ENCODE measurements at regions not wholly inside any gene's neighbourhood (a gene's known extent, or its start where the extent isn't known, plus 50 kb on each side); places are given as distances from the start of the nearest gene placed in this dataset.
"Not testable (repeated sequence)": the region's sequence is repeated elsewhere in the genome, so short reads cannot be mapped to it uniquely, and the experiment has no call there.

DNA sequence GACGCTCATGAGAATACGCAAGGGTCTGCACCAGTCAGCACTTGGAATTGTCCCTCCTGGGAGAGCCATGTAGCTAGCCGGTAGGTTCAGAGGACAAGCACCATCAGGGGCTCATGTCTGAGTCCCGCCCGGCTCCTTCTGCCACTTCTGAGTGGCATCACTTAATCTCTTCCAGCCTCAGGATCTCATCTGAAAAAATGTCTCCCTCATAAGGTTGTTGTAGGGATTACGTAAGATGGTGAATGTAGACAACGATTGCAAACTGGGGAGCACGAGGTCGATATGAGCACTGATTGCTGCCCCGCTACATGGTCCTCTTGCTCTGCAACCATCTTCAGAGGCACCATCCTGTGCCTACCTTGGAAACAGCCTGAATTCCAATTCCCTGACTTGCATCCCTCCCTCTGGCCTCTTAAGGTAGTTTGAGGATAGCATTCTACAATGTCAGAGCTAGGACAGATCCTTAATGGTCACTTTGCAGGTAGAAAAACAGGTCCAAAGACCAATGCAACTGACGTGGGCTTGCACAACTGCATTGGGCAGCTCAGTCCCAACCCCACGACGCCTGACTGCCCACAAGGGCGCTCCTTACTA lies 115.8 kb upstream of the TMEM45B start:
- DNase-seq, result no peak

DNA sequence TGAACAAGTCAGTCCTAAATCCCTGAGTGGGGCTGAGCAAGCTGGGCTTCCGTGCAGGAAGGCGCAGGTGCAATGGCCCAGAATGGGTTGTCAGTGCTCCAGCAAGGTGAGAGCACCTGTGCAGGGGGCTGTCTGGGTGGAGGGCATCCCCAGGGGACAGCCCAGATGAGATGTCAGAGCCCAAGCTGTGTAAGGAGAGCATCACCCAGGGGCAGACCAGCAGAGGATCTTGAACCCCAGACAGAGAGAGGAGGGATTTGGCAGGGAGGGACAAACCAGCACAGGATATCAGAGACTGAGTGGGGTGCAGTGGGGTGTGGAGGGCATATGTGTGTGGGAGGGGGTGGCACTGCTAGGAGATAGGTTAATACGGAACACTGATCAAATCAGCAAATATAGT lies 114.9 kb upstream of the TMEM45B start:
- no peak for DNase-seq

DNA sequence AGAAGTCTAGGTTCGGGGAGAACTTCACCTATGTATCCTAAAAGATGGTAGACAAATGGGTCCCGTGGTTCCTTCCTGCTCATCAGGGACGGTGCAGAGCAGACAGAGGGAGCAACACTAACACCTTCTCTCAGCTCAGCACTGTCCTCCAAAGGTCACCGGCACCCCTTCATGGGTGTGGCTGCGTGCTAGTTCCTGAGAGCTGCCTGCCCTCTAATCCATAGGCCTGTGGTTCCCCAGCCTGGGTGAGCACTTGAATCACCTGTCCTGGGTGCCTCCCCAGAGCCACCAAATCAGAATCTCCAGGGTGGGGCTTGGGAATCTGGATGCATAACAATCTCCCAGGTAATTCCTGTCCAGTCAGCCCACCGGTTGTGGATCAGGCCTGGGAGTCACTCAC lies 113.9 kb upstream of the TMEM45B start:
- no peak for DNase-seq

DNA sequence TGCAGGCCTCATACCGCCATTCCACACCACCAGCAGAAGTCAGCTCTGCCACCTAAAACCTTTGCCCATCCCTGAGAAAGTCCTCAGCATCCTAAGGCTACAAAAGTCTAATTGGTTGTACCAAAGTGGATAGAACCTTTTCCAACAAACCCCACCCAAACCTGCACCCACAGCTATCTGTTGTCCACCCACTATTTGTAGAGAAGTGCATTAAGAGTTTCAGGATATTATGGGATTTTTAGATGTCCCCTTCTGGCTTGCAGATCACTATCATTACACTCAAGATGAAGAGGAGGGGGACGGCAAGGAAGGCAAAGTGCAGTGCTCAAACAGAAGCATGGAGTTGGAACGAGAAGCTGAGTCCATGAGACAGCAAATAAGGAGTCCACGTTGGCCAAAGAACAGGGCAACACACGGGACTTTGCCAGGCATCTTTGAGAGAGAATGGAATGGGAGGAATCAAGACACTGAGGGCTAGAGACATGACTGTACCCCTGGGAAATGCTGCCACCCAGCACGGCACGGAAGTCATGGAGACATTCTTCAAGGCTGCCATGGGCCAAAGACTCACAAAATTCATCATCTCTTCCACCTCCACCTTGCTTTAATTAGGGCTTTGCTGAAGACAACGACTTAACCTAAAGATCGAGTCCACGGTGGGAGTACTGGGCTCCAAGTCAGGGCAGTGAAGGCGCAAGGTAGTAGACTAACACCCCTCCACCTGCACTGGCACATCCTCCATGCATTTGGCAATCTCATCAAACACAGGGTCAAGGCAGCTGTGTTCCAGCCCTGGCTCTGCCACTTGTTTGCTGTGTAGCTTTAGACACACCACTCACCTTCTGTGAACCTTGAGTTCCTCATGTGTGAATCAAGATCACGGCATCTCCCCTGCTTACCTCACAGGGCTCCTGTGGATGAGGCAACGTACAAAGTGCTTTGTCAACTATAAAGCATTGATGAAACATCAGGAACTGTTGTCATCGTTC lies 112.9 kb upstream of the TMEM45B start:
- no peak for DNase-seq

DNA sequence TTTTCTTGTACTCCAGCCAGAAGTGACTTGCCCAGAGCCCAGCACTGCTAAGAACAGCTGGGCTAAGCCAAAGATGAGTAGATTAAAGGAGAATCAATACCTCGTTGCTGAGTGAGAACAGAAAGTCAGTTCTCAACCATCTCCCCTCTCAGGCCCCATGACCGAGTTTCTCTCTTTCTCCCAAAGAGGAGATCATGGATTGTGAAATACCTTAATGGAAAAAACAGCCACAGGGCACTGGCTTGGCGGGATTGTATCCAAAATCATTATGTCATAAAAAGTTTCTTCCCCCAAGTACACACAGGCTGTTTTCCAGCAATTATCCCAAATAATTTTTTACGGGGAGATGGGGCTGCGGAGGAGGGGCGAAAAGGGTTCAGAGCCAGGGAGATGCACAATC lies 111.8 kb upstream of the TMEM45B start:
- DNase-seq, result no peak

DNA sequence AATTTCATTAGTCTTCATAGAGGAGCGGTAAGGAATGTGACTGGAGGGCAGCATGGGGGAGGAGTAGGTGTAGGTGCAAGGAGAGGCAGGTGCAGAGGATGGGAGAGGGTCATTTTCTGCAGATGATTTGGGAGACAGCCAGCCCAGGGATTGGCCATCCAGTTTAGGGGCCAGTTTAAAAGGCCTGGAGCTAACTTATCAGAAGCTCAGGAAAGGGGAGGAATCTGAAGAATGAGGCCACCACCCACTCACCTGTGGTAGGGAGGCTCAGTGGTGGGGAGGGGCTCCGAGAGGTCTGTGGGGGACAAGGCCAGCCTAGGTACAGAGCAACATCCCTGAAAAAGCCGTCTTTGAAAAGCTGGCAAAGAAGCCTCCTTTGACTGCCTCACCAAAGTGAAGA lies 110.8 kb upstream of the TMEM45B start:
- no peak for DNase-seq

DNA sequence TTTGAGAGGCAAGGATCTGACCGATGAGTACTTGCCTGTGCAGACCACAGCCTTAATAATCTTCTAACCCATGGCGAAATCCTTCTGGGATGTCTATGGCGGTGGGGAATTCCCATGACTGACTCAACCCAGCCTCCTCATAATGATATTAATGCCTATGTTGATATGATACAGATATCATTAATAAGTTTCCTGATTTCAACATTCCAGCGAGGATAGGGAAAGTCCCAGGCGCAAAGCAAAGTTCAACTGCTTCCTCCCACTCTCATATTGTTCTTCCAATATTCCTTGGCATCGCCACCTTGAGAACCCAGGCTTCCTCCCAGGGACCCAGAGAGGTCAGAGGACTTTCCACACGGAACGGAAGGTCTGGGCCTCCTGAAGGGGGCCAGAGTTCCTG lies 110.3 kb upstream of the TMEM45B start:
- DNase-seq, result no peak

DNA sequence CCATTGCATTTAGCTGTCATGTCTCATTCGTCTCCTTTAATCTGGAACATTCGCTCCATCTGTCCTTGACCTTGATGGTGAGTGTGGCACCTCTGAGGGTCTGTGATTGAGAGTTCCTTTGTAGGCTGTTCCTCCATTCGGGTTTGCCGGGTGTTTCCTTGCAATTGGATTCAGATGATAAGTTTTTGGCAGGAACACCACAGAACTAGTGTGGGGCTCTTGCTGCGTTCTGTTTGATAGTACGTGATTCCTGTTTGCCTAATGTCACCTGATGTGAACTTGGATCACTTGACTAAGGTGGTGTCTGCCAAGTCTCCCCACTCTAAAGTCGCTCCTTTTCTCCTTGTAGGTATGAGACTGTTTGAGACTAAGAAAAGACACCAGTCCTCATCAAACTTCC lies 109.7 kb upstream of the TMEM45B start:
- DNase-seq, result no peak

DNA sequence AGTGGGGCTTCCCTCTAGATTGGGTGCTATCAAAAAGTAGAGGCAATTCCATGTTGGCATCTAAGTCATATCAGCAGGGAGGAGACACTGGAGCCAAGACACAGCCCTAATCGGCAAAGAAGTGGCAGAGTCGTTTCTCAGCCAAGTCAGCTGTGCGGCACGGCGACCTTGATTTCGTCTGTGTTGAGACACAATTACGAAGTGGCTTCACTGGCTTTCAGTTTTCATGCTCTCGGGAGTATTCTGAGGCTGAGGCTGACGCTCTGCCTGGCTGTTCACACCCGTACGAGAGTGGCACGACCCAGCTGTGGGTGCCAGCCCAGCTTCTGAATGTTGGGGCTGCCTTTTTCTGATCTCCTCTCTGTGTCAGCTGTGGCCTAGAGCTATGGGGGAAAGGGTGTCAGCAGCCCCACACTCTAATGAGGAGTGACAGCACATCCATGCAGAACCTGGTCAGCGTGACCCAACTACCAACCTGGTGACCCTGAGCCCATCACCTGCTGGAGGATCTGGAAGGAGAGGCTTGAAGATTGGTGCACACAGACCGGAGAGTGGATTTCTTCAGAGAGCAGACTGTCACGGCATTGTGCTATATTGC lies 105.7 kb upstream of the TMEM45B start:
- DNase-seq, result no peak

DNA sequence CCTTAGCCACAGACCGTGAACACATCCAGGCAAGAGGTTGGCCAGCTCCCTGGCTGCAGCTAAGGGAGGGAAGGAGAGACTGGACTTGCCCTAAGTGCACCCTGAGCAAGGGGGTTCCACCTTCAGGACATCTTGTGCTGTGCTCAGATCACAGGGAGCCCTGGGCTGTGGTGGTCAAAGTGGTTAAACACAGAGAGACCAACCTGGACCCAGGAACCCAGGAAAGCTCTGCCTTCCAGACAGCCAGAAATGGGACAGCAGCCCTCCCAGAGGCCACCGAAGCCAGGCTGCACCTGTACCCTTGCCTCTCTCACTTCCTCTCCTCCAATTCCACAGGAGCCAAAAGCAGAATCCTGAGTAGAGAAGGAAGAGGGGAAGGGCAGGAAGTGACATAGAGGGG lies 105.2 kb upstream of the TMEM45B start:
- no peak for DNase-seq

DNA sequence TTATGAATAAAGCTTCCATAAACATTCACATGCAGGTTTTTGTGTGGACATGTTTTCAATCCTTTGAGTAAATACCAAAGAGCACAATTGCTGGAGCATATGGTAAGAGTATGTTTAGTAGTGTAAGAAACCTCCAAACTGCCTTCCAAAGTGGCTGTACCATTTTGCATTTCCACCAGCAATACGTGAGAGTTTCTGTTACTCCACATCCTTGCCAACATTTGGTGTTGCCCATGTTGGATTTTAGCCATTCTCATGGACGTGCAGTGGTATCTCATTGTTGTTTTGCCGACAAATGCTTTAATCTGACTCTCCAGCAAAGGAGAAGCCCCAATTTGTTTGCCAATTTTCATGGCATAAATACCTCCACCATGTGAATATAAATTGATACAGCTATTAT lies 103.9 kb upstream of the TMEM45B start:
- no peak for DNase-seq

DNA sequence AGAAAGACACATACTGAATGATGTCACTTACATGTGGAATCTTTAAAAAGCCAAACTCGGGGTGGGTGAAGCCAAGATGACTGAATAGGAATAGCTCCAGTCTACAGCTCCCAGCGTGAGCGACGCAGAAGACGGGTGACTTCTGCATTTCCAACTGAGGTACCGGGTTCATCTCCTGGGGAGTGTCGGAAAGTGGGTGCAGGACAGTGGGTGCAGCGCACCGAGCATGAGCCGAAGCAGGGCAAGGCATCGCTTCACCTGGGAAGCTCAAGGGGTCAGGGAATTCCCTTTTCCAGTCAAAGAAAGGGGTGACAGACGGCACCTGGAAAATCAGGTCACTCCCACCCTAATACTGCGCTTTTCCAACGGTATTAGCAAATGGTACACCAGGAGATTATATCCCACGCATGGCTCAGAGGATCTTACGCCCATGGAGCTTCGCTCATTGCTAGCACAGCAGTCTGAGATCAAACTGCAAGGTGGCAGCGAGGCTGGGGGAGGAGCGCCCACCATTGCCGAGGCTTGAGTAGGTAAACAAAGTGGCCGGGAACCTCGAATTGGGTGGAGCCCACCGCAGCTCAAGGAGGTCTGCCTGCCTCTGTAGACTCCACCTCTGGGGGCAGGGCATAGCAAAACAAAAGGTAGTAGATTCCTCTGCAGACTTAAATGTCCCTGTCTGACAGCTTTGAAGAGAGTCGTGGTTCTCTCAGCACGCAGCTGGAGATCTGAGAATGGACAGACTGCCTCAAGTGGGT lies 103.0 kb upstream of the TMEM45B start:
- not testable (repeated sequence) for DNase-seq

DNA sequence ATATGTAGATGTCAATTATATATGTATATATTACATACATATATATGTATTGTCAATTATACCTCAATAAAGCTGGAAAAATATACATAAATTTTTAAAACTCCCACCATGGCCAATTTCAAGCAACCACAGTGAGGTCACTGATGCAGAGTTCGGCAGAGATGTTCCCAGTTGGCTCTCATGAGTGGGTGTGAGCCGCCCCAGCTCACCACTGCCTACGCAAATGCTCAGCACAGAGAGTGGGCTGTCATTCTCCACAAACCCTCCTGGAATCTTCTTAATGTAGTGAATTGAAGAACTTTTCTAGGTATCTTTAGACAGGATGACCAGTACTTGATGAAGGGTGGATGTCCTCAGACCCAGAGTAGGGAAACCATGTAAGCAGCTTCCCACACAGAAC lies 96.6 kb upstream of the TMEM45B start:
- no peak for DNase-seq

DNA sequence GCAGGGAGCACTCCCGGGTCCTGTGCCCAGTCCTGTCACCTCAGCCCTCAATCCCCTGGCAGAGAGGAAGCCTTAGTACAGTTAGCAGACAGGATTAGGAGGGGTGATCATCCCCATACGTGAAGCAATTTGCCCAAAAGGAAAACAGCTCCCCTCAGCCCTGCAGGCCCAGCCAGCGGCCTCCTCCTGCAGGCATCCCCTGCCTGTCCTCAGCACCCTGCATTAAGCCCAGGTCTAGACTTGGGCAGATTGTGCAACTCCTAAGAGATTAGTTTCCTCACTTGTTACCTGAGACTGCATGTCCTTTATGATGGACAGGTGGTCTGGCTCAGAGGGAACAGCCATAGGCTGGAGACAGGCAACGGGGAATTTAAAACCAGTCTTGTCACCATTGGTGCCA lies 95.5 kb upstream of the TMEM45B start:
- DNase-seq, result no peak

DNA sequence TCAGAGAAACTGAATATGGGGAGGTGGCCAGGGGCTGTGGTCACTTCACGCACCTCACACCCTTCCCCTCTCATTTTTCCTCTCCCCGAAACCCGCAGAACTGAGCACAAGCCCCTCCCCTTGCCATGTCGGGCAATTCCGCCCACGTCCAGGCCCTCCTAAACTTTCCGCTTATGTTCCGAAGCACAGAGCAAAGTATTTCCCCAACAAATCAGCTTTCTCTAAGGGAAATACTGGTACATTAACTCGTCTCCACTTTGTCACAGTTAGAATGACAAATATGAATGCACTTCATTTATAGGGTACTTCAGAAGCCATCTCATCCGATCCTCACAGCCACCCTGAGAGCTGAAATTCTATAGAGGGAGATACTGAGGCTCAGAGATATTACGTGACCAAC lies 94.7 kb upstream of the TMEM45B start:
- DNase-seq, result no peak

DNA sequence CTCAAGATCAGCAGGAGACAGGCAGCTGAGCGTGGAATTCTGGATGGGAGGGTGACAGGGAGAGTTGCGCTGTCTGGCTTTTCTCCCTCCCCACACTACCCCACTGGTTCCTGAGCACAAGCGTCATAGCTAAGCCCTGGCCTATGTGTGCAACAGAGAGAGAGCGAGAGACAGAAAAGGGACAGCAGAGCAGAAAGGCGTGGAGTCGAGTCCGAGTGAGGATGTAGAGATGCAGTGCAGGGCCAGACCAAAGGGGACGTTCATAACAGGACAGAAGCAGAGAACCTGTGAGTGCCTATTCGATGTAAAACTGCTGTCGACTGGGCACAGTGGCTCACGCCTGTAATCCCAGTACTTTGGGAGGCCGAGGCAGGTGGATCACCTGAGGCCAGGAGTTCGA lies 94.0 kb upstream of the TMEM45B start:
- DNase-seq, result no peak

DNA sequence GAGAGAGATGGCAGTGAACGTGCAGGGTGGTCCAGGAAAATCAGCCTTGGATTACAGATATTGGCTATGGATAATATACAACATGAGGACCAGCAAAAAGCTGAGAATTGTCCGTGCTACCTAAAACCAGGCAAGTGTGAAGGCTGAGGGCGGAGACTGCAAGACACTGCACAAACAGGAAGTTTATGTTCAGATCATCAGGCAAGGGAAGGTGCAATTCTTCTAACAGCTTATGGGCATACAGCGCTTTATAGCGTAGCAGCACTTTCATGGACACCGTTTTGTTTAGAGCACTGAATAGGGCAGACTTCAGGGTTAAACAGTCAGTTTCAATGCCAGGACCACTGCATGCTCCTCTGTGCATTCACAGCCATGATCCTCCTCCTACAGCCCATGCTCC lies 93.1 kb upstream of the TMEM45B start:
- no peak for DNase-seq

DNA sequence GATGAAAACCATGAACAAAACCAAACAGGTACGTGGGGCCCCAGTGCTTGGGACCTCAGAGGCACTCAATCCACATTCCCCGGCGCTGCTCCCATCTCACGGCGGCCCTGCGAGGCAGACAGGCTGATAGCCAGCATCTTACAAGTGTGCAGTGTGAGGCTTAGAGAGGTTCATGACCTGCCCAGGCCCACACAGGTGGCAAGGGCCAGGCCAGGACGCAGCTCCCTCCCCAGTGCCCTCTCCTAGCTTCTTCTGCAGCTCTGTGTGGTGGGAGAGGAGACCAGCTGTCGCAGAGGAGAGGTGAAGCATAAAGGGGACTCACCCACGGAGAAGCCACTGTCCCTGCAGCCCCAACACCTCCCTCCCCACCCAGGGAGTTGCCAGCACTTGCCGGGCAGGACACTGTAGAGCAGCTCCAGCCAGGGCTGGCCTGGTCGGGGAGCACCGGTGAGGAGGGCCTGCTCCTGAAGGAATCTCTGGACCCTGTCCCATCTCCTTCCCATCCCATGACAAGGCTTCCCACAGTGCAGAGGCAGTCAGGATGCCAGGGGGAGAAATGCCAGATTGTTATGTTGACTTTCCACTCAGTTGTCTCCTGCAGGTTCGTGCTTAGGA lies 92.4 kb upstream of the TMEM45B start:
- no peak for DNase-seq

DNA sequence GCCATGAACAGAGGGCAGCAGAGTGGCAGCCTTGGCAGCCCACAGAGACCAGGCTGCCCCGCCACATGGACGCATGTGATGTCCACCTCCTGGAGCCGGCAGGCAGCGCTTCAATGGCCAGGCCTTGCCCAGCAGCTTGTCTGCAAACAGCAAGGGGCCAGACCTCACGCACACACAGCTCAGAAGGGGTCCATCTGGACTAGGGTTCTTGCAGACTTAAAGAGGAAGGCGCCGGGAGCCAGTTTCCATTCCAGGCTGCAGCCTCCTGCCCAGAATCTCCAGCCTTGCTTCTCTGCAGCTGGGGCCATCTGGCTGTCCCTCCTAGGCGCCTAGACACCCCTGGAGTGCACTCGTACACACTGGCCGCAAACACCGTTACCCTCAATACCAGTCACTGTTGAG lies 91.9 kb upstream of the TMEM45B start:
- peak in 1 of 14 donors; percentile 33 for DNase-seq

DNA sequence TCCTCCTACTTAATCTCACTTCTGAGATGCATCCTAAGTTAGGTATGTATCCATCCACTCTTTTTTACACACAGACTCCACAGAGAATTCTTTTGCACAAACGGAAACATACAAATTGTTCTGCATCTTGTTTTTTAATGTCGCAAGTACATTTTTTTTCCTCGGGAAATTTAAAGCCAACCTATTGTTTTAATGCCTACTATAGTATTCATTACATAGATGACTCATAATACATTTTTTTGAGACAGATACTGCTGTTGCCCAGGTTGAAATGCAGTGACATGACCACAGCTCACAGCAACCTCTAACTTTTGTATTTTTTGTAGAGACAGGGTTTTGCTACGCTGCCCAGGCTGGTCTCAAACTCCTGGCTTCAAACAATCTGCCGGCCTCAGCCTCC lies 90.8 kb upstream of the TMEM45B start:
- no peak for DNase-seq

DNA sequence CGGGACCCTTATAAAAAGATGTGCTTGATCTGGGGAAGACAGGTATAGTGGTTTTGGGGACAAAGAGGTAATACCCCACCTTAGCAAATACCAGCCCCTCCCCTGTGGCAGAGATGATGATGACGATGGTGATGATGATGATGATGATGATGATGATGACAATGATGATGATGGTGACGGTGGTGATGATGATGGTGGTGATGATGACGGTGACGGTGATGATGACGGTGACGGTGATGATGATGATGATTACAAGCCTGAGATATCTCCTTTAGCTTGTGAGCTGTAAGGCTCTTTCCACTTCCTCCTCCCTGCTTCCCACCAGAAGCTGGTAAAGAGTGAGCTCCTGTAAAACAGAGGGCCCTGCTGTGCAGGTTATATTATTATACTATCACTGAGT lies 89.5 kb upstream of the TMEM45B start:
- DNase-seq, result no peak

DNA sequence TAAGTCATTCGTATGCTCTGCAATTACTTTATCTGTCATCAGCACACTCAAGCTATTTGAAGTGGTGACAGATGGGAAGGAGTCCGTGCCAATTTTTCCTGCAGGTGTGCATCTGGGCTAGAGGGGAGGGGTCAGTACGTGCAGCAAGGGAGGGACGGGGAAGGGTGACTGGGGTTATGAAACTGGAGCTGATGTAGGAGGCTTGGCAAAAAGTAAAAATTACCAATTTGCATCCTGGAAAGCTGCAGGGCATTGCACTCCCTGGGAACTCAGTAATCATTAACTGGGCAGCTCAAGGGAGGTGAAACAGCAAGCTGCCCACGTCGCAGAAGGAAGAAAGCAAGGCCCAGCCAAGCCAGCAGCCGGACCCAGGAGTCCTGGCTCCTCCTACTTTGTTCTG lies 87.1 kb upstream of the TMEM45B start:
- DNase-seq, result no peak

DNA sequence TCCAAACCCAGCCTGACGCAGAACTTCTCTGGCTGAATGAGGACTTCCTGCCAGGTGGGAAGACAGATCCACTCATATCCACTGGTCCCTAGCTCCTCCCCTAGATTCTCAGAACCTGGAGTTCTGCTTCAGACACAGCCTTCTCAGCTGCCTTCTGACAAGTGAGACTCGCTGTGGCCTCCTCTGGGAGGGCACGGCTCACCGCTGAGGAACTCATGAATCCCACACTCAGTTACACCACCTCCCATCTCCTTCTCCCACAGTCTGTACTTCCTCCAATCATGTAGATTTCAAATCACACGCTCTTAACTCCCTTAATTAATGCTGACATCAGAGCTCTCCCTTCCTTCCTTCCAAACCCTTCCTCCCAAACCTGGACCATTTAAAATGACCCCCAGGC lies 86.4 kb upstream of the TMEM45B start:
- no peak for DNase-seq

Measured in C1 segment of cervical spinal cord (tissue), 14 donors.